SK-N-MC (cell line): ENCODE measurements at regions not wholly inside any gene's neighbourhood (a gene's known extent, or its start where the extent isn't known, plus 50 kb on each side); places are given as distances from the start of the nearest gene placed in this dataset.

Source experiments
- EZH2 ChIP-seq: fragments of 200-600 bp; sonication (generic); IDR thresholded peaks from one replicate; pipeline ENCODE4 v1.6.1; 2017; ENCODE audit warnings: antibody characterized with exemption
- FOXP2 ChIP-seq: optimal IDR thresholded peaks from 2 replicates; pipeline ENCODE3; 2011; ENCODE audit warnings: mild to moderate bottlenecking, moderate library complexity; ENCODE audit not compliant: insufficient read depth; ENCODE audit errors: extremely low read length, control extremely low read depth
- POLR2AphosphoS5 ChIP-seq: IDR thresholded peaks from 2 replicates; pipeline ENCODE4 v1.6.1; 2012; ENCODE audit warnings: mild to moderate bottlenecking, low read depth, low read length, borderline replicate concordance

- no peak for TF ChIP-seq EZH2
- TF ChIP-seq POLR2AphosphoS5: no peak
- TF ChIP-seq FOXP2: no peak
Observed at GRCh38 chr7:9711259-9711918, 1262.3 kb upstream of the PHF14 start.
